ENCODE measurements at regions not wholly inside any gene's neighbourhood (a gene's known extent, or its start where the extent isn't known, plus 50 kb on each side); places are given as distances from the start of the nearest gene placed in this dataset.

- 6% methylated on average over 3 of the region's 3 CpGs for WGBS (ENCODE audit: insufficient coverage, low coverage, missing lambda C conversion rate)
- ATAC-seq, result no peak
- intact Hi-C loops (cut with micrococcal nuclease) (no loop called here), in situ Hi-C loops (cut with MboI) (no loop called here)
- ChIA-PET CTCF (ENCODE audit: low intra/inter-chr PET ratio) (no interaction called here), POLR2A (no interaction called here)
- Histone ChIP-seq H3K27me3 (ENCODE audit: control insufficient read depth in 2 of 2, insufficient read depth in 2 of 2, low read length in 2 of 2) (no peaks in the 10 kb centered on the region), H3K9ac (ENCODE audit: insufficient read depth in 1 of 2, low read depth in 2 of 2, low read length in 2 of 2) (no peak overlapping the region), H3K36me3 (ENCODE audit: control insufficient read depth, insufficient read depth, low read length) (no peaks in the 10 kb centered on the region), H4K20me1 (replicated peaks; ENCODE audit: control insufficient read depth, insufficient read depth, low read length) (no peaks in the 10 kb centered on the region), H3K9me3 (replicated peaks; ENCODE audit: control insufficient read depth, insufficient read depth, low read depth, low read length) (no peaks in the 10 kb centered on the region), H3K27ac (ENCODE audit: extremely low read depth, low read depth, low read length) (no peak overlapping the region), H3K79me2 (ENCODE audit: control insufficient read depth, insufficient read depth, low read length) (no peaks in the 10 kb centered on the region), H3K4me3 (no peak overlapping the region), H2AFZ (ENCODE audit: low read depth, low read length) (no peak overlapping the region), H3K4me2 (ENCODE audit: insufficient read depth, low read length) (no peak overlapping the region), H3K9me1 (ENCODE audit: control insufficient read depth, insufficient read depth, low read length) (no peaks in the 10 kb centered on the region), H3K4me1 (replicated peaks in 1 of 2; ENCODE audit: control insufficient read depth in 2 of 2, insufficient read depth in 2 of 2, low read length in 2 of 2) (no peaks in the 10 kb centered on the region; a peak in 1 of 5 replicates)
- TF ChIP-seq ZNF12 (CRISPR knock-in tag; IDR thresholded peaks at IDR 0.05) (peak; percentile 88; the same call in 1 of the 2 replicates), ZBTB43 (CRISPR knock-in tag; IDR thresholded peaks at IDR 0.05) (no peak)
- no peak for DNase-seq (ENCODE audit: extremely low read depth in 1 of 4, low spot score in 3 of 4)
- BruUV-seq (replicated peaks), result no TSS peak
- FAIRE-seq, result no peak
Measured at GRCh38 chr12:24083838-24084237, 134.4 kb upstream of the SOX5 start.

- no peaks in the 10 kb centered on the region for H3K36me3 ChIP-seq (ENCODE audit: control insufficient read depth, insufficient read depth, low read length)
- no peak for FAIRE-seq
- WGBS (ENCODE audit: insufficient coverage, low coverage, missing lambda C conversion rate), result 11% methylated on average over 7 of the region's 7 CpGs
- ChIA-PET POLR2A (no interaction called here), CTCF (ENCODE audit: low intra/inter-chr PET ratio) (no interaction called here)
- in situ Hi-C loops (cut with MboI) (no loop called here), intact Hi-C loops (cut with micrococcal nuclease) (no loop called here)
- TF ChIP-seq JUN (IDR thresholded peaks at IDR 0.05; ENCODE audit: borderline replicate concordance, low read depth, low read length) (no peak), JUN (CRISPR knock-in tag; IDR thresholded peaks at IDR 0.05; ENCODE audit: borderline replicate concordance) (no peak)
- H3K4me2 ChIP-seq (ENCODE audit: insufficient read depth, low read length), result no peak overlapping the region
- H3K9ac ChIP-seq (ENCODE audit: insufficient read depth in 1 of 2, low read depth in 2 of 2, low read length in 2 of 2), result no peak overlapping the region
- 0 out of 2 replicates have a peak overlapping the region, but pooled peaks have one; percentile 21 for H2AFZ ChIP-seq (ENCODE audit: low read depth, low read length)
- no peak for ATAC-seq
- H4K20me1 ChIP-seq (replicated peaks; ENCODE audit: control insufficient read depth, insufficient read depth, low read length), result no peaks in the 10 kb centered on the region
- no peaks in the 10 kb centered on the region; a peak in 1 of 5 replicates for H3K4me1 ChIP-seq (replicated peaks in 1 of 2; ENCODE audit: control insufficient read depth in 2 of 2, insufficient read depth in 2 of 2, low read length in 2 of 2)
- no peak overlapping the region for H3K4me3 ChIP-seq
- no peak overlapping the region for H3K27ac ChIP-seq (ENCODE audit: extremely low read depth, low read depth, low read length)
- H3K27me3 ChIP-seq (ENCODE audit: control insufficient read depth in 2 of 2, insufficient read depth in 2 of 2, low read length in 2 of 2), result no peaks in the 10 kb centered on the region
- H3K9me3 ChIP-seq (replicated peaks; ENCODE audit: control insufficient read depth, insufficient read depth, low read depth, low read length), result no peaks in the 10 kb centered on the region
- no TSS peak for BruUV-seq (replicated peaks)
- DNase-seq (ENCODE audit: extremely low read depth in 1 of 4, low spot score in 3 of 4), result no peak
- no peaks in the 10 kb centered on the region for H3K9me1 ChIP-seq (ENCODE audit: control insufficient read depth, insufficient read depth, low read length)
- no peaks in the 10 kb centered on the region for H3K79me2 ChIP-seq (ENCODE audit: control insufficient read depth, insufficient read depth, low read length)
Measured at GRCh38 chr12:24081606-24082005, 132.1 kb upstream of the SOX5 start.
